ENCODE measurements at regions not wholly inside any gene's neighbourhood (a gene's known extent, or its start where the extent isn't known, plus 50 kb on each side); places are given as distances from the start of the nearest gene placed in this dataset.

- TF ChIP-seq, protein P1, sequence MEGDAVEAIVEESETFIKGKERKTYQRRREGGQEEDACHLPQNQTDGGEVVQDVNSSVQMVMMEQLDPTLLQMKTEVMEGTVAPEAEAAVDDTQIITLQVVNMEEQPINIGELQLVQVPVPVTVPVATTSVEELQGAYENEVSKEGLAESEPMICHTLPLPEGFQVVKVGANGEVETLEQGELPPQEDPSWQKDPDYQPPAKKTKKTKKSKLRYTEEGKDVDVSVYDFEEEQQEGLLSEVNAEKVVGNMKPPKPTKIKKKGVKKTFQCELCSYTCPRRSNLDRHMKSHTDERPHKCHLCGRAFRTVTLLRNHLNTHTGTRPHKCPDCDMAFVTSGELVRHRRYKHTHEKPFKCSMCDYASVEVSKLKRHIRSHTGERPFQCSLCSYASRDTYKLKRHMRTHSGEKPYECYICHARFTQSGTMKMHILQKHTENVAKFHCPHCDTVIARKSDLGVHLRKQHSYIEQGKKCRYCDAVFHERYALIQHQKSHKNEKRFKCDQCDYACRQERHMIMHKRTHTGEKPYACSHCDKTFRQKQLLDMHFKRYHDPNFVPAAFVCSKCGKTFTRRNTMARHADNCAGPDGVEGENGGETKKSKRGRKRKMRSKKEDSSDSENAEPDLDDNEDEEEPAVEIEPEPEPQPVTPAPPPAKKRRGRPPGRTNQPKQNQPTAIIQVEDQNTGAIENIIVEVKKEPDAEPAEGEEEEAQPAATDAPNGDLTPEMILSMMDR (conservative IDR thresholded peaks at IDR 0.05; ENCODE audit: low read length): no peak
- TF ChIP-seq EZH2phosphoT487 (IDR thresholded peaks at IDR 0.05; ENCODE audit: borderline replicate concordance): no peak
Observed at GRCh38 chr12:60052483-60052882, 456.7 kb downstream of the SLC16A7 start.

Data from Loucy (cell line).